ENCODE measurements at regions not wholly inside any gene's neighbourhood (a gene's known extent, or its start where the extent isn't known, plus 50 kb on each side); places are given as distances from the start of the nearest gene placed in this dataset.

GRCh38 chr2:136531731-136532130, 233.6 kb upstream of the THSD7B start:
- TF ChIP-seq HOXA7 (CRISPR knock-in tag; IDR thresholded peaks at IDR 0.05; ENCODE audit: borderline replicate concordance) (no peak), REST (tag by site-specific recombination; IDR thresholded peaks at IDR 0.05) (no peak), ZNF558 (tag by site-specific recombination; IDR thresholded peaks at IDR 0.05) (no peak), ZBTB8A (tag by site-specific recombination; IDR thresholded peaks at IDR 0.05) (no peak), EGR2 (tag by site-specific recombination; IDR thresholded peaks at IDR 0.05; ENCODE audit: low read depth) (no peak), ZNF792 (tag by site-specific recombination; IDR thresholded peaks at IDR 0.05) (no peak), ZNF626 (tag by site-specific recombination; IDR thresholded peaks at IDR 0.05) (no peak), ZNF777 (tag by site-specific recombination; IDR thresholded peaks at IDR 0.05; ENCODE audit: borderline replicate concordance) (no peak)
- TF ChIP-seq, protein P1, sequence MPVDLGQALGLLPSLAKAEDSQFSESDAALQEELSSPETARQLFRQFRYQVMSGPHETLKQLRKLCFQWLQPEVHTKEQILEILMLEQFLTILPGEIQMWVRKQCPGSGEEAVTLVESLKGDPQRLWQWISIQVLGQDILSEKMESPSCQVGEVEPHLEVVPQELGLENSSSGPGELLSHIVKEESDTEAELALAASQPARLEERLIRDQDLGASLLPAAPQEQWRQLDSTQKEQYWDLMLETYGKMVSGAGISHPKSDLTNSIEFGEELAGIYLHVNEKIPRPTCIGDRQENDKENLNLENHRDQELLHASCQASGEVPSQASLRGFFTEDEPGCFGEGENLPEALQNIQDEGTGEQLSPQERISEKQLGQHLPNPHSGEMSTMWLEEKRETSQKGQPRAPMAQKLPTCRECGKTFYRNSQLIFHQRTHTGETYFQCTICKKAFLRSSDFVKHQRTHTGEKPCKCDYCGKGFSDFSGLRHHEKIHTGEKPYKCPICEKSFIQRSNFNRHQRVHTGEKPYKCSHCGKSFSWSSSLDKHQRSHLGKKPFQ (tag by site-specific recombination; IDR thresholded peaks at IDR 0.05), result no peak
- TF ChIP-seq, protein P2, sequence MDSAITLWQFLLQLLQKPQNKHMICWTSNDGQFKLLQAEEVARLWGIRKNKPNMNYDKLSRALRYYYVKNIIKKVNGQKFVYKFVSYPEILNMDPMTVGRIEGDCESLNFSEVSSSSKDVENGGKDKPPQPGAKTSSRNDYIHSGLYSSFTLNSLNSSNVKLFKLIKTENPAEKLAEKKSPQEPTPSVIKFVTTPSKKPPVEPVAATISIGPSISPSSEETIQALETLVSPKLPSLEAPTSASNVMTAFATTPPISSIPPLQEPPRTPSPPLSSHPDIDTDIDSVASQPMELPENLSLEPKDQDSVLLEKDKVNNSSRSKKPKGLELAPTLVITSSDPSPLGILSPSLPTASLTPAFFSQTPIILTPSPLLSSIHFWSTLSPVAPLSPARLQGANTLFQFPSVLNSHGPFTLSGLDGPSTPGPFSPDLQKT (IDR thresholded peaks at IDR 0.05; ENCODE audit: borderline replicate concordance, low read depth, low read length), result no peak
- TF ChIP-seq, protein P3, sequence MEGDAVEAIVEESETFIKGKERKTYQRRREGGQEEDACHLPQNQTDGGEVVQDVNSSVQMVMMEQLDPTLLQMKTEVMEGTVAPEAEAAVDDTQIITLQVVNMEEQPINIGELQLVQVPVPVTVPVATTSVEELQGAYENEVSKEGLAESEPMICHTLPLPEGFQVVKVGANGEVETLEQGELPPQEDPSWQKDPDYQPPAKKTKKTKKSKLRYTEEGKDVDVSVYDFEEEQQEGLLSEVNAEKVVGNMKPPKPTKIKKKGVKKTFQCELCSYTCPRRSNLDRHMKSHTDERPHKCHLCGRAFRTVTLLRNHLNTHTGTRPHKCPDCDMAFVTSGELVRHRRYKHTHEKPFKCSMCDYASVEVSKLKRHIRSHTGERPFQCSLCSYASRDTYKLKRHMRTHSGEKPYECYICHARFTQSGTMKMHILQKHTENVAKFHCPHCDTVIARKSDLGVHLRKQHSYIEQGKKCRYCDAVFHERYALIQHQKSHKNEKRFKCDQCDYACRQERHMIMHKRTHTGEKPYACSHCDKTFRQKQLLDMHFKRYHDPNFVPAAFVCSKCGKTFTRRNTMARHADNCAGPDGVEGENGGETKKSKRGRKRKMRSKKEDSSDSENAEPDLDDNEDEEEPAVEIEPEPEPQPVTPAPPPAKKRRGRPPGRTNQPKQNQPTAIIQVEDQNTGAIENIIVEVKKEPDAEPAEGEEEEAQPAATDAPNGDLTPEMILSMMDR (tag by site-specific recombination; IDR thresholded peaks at IDR 0.05), result no peak
- TF ChIP-seq, protein P4, sequence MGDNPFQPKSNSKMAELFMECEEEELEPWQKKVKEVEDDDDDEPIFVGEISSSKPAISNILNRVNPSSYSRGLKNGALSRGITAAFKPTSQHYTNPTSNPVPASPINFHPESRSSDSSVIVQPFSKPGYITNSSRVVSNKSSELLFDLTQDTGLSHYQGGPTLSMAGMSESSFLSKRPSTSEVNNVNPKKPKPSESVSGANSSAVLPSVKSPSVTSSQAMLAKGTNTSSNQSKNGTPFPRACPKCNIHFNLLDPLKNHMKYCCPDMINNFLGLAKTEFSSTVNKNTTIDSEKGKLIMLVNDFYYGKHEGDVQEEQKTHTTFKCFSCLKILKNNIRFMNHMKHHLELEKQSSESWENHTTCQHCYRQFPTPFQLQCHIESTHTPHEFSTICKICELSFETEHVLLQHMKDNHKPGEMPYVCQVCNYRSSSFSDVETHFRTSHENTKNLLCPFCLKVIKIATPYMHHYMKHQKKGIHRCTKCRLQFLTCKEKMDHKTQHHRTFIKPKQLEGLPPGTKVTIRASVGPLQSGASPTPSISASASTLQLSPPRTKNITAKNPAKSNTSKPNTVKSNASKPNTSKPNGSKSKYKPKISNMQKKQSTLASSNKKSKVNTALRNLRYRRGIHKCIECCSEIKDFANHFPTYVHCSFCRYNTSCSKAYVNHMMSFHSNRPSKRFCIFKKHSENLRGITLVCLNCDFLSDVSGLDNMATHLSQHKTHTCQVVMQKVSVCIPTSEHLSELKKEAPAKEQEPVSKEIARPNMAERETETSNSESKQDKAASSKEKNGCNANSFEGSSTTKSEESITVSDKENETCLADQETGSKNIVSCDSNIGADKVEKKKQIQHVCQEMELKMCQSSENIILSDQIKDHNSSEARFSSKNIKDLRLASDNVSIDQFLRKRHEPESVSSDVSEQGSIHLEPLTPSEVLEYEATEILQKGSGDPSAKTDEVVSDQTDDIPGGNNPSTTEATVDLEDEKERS (tag by site-specific recombination; IDR thresholded peaks at IDR 0.05), result no peak
